GM18519 (cell line): ENCODE measurements at regions not wholly inside any gene's neighbourhood (a gene's known extent, or its start where the extent isn't known, plus 50 kb on each side); places are given as distances from the start of the nearest gene placed in this dataset.

ENCODE experiments used
- ATAC-seq: cut with Tn5 transposase; IDR thresholded peaks from one replicate; pipeline ENCODE4 v1.9.1; 2021; ENCODE audit warnings: mild to moderate bottlenecking, moderate library complexity; ENCODE audit not compliant: unreplicated experiment, low FRiP score

DNA sequence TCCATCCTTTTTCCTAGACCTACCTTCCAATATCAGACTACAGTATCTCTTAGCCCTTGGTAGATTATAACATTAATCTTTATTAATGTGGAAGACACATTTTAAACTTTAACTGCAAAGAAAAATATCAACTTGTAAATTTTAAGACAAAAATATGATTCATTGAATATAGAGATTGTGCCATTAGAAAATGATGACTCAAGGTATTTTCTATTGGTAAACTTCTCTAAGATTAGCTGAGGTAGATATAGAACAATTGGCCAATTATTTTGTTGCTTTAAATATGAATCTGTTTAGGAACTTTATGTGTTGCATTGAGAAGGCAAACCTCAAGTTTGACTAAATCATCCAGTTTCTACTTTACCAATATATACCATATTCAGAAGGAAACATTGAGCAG lies 604.7 kb downstream of the CBLN2 start:
- ATAC-seq, result no peak

DNA sequence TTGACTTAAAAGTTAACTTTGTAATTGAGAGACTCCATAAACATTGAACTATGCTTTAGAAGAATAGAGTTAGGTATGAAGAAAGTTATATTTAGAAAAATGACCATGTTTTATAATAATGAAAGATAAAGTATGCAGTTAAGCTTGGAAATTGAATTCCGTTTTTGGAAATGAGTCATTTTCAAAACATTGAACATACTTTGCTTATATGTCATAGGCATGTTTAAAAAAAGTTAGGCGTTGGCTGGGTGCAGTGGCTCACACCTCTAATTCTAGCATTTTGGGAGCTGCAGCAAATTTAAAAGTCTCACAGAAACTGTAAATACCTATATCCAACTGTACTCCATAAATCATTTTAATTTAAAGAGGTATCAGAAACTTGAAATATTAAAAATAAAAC lies 607.4 kb downstream of the CBLN2 start:
- no peak for ATAC-seq

DNA sequence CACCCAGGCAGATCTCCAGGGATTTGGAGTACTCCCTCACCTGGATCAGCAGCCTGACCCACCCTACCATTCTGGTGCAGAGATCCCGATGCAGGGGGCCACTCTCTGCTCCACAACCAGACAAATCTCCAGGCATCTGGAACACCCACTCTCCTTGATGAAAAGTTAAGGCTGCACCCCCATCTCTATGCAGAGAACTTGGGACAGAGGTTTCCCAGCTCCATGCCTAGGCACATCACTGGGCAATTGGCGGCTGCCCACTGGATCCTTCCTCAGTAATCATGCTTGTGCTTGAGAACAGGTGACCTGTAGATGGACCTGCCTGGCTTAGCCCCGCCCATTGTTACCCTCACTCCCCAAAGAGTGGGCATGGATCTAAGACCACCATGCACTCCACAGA lies 624.9 kb downstream of the CBLN2 start:
- ATAC-seq, result no peak

DNA sequence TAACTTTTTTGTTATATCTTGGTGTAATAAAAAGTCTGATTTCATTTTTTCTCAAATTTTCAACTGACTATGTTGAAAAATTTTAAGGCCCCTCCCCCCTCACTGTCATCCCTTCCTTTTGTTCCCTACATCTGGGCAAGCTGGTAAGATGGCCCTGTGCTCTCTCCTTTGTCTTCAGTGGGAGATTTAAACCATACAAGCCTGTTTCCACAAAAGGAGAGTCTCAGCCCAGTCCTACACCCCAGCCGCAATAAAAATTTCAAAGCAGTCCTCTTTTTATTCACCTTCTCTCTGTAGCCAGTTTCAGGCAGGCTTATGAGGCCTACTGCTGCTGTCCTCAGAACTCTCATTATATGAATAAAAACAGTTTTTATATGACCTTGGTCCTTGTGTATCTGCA lies 630.5 kb downstream of the CBLN2 start:
- no peak for ATAC-seq

DNA sequence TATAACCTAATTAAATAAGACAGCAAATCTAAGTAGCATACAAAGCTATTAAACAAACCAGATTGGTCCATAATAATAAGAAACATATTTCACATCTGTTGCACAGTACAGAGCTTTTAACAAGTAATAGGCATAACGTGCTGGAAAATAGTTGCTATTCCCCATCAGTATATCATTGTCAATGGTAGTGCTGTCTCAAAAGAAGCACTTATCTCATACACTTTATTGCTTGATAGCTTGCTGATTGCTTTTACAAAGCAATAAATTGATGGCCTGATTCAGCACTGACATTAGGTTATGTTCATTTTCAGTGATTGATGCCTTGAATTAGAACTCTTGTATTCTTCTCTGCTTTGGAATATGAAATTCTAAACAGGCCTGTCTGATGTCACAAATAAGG lies 641.7 kb downstream of the CBLN2 start:
- no peak for ATAC-seq

DNA sequence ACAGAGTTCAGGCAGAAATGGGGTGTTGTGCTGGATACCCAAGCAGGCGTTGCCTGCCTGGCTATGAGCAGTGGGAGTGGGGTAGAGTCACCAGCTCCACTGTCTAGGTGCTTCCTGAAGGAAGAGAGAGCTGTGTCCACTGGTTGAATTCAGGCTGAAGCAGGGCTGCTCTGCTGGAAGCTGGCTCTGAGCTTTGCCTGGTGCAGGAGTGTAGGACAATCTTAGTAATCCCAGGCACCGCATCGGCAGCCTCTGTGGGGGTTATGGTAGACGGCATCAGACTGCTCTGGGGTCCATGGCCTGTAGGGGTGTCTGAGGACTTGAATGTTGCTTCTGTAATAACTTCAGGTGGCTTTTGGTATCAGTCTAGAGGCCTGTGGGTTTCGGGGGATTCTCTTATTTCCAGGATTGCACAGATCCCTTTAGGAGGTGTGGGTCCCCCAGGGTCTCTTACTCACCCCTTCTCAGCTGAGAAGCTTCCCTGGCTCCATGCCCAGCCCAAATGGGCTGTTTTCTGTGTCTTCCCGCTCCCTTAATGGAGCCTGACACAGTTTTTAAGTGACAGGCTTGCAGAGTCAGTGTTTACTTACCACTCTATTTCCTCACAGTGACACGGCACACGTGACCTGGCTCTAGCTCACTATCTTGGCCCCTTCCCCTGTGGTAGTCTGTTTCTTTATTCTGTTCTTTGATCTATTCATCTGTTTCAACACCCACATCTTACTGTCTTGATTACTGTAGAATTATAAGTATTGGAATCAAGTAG lies 644.3 kb downstream of the CBLN2 start:
- no peak for ATAC-seq

DNA sequence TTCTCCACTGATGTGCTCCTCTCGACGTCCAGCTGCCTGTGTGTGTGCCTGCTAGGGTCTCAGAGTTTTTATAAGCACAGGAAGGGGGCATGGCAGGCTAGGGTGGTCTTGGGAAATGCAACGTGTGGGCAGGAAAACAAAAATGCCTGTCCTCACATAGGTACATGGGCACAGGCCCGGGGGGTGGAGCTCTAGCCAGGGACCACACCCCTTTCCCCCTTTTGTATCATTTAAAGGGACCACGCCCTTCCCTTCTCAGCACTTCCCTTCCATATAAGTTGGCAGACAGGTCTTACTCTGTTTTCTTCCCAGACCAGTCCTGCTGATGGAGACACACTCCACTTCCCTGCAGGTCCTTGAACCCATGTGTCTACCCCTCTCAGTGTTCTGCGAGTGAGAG lies 645.0 kb downstream of the CBLN2 start:
- ATAC-seq, result no peak

DNA sequence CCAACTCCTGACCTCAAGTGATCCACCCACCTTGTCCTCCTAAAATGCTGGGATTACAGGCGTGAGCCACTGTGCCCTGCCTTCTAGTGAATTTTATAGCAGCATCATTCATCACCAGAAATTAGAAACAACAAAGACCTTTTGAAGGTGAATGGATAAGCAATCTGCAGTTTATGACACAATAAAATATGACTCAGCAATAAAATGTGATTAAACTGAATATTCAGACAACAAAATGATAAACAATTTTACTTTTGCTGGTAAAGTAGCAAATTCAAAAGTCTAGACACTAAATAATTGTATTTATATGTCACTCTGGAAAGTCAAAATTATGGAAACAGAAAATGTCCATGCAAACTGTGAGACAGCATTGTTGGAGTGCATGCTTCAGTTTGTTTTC lies 656.6 kb downstream of the CBLN2 start:
- no peak for ATAC-seq

DNA sequence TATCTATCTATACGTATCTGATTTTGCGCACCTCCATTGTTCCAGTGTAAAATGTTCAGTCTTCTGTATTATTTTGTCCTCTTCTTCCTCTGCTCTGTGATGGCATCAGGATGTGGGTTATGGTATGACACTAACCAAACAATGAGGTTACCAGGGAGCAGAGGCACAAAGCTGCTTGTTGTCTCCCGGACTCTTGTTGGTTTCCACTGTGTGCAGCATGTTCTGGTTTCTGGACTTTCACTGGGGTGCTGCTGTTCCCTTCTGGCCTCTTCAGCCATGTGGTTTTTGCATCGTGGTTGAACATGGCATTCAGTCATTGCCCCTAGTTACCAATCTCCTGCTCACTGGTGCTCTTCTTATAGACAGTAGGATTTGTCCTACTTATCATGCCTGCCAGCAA lies 665.9 kb downstream of the CBLN2 start:
- no peak for ATAC-seq

DNA sequence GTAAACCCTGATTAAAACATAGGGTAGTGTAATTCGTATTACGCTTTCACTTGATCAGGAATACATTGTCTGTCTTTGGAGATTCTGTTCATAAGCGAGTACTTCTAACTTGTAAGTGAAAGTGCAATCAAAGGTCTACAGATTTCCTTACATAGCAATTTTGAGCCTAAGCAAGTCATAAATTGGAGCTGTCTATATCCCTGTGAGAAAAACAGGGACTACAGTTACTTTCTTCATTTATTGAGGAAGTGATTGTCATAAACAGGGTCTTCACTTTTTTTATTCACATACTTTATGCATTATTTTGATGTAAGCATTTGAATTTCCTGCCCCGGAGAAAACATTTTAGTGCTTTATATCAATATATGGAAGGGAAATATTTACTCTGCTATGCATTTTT lies 670.4 kb downstream of the CBLN2 start:
- ATAC-seq, result no peak

DNA sequence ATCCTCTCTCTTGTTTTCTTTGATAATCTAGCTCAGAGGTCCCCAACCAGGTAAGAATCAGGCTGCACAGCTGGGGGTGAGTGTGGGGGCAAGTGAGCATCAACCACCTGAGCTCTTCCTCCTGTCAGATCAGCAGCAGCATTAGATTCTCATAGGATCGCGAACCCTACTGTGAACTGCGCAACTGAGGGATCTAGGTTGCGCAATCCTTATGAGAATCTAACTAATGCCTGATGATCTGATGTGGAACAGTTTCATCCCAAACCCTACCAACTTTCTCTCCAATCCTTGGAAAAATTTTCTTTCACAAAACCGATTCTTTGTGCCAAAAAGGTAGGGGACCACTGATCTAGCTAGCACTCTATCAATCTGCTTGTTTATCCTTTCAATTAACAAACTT lies 678.3 kb downstream of the CBLN2 start:
- no peak for ATAC-seq

DNA sequence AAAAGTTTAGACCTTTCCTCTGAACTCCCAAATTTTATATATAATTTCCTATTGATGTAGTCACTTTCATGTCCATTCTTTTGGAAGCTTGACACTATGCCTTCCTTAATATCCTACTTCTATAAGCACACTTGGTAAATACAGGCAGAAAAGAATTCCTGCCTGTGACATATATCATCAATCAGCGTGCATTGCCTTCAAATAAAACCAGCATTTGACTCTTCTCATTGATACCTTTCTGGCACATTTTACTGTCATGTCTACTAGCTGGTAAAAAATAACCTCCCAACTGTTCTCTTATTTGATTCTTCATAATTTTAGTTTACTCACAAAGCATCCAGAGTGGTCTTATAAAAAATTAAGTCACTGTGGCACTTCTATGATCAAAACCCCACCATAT lies 693.5 kb downstream of the CBLN2 start:
- no peak for ATAC-seq

DNA sequence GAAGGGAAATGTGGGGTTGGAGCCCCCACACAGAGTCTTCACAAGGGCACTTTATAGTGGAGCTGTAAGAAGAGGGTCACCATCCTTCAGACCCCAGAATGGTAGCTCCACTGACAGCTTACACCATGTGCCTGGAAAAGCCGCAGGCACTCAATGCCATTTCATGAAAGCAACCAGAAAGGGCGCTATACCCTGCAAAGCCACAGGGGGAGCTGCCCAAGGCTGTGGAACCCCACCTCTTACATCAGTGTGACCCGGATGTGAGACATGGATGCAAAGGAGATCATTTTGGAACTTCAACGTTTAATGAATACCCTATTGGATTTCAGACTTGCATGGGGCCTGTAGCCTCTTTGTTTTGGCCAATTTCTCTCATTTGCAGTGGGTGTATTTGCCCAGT lies 694.7 kb downstream of the CBLN2 start:
- no peak for ATAC-seq

DNA sequence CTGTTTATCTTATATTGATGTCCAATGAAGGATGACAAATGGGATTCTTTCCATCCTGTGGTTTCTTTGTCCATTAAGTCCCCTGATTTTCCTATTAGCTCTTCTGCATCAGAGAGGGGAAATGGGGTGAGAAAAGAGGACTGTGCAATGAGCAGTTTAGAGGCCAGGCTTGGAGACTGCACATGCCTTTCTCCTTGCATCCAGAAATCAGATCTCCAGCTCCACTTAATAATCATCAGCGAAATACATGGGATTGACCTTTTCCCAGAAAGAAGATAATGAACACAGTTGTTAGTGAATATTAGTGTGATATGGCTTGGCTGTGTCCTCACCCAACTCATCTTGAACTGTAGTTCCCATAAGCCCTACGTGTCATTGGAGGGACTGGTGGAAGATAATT lies 697.4 kb downstream of the CBLN2 start:
- no peak for ATAC-seq

DNA sequence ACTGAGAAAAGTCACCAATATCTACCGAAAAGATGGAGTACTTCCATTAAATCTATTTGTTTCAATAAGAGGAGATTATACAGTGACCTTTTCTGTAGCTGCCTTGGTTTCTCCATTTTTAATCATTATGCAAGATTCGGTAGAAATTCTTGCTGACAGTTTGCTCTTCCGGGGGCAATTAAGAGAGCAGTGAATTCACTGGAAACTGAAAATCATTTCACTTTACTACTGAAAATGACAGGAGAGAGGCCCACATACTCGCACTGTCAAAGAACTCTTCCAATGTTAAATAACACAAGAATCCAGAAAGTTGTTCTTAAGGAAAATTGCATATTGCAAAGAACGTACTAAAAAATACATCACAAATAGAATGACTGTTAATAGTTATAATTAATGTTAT lies 699.3 kb downstream of the CBLN2 start:
- ATAC-seq, result no peak

DNA sequence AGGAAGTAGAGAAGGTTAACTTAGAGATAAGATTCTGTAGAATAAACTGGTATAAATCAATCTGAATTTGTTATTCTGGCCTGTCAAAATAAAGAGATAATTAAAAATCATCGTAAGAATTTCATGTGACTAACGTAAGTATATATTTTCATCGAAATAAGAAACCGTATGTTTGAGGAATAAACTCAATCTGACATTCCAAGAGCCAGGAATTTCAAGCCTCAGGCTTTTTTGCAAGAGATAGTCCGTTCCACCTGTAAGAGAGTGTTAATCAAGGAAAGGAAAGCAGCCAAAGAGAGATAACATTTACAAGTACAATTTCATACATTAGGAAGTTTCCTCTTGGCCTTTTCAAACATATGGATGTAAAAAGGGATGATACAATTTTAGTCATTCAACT lies 701.5 kb downstream of the CBLN2 start:
- no peak for ATAC-seq

DNA sequence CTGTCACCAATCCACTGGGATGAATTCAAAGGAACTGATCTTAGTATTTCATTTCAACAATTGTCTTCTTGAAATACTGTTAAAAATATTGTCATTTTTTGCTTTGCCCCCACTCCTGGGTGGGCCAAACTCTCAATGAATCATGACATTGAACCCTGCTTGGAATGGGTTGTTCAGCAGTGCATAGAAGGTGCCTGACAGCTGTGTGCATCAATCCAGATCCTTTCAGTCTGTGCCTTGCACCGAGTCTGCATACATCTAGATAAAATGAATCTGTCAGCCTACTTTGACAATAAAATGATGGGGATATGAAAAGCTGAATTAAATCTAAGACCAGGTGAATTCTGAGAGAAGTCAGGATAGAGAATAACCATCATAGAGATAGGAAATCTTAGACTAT lies 706.6 kb downstream of the CBLN2 start:
- no peak for ATAC-seq

DNA sequence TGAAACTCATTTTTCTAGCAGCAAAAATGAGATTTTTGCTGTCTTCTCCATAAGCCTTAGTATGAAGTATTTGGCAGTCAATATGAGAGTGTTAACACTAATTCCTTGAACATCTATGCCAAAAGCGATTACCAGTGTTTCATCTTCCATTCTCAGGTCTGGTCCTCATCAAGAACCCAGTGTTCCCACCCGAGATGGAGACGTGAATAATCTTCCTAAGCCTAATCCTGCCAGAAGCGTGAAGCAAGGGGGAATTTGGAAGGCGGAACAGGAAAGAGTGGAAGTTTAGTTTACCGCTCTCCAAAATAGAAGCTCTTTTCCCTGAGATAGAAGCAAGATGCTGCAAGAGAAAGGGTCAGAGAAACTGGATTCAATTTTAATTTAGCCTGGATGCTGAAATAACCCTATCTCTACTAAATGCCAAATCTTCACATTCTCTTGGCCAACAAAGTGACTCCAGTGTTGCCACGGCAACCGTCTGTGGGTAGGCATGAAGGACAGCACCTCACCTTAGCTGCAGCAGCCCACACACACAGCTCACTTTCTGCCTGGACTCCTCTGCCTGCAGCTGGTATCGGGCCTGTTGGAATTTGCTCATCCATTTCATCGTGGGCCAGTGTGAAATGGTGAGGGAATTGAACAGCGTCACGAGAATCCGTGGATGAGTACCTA lies 711.1 kb downstream of the CBLN2 start:
- no peak for ATAC-seq

DNA sequence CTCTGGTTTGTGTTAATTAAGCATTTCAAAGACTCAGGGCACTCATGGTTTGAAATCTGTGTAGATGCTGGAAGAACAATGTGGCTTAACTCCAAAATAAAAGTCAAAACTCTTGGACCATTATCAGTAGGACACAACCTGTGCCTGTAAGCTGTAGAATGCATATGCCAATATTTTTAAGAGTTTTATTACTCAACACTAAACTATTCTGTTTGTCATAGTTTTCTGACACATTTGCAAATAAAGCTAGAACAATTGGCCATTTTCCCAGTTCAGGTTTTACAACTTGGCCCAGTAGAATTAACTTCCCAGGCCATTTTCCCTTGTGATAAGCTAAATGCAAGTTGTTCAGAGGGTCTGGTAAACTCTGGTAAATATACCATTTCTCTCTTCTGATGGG lies 713.1 kb downstream of the CBLN2 start:
- ATAC-seq, result no peak

DNA sequence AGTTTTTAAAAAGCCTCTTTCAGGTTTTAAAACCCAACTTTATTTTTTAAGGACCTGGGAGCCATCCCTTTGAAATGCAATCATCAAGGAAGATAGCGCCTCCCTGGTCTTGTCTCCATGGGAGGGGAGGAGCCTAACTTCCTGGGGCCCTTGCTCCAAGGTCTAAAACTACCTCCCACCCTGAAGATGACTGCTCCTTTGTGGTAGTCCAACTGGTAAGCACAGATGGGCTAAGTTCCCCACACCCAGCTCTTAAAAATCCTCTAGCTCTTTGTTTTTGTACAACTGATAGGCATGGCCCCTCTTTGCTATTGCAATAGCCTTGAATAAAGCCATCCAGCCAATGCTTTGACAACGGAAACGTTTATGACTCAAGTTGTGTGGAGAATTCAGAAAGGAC lies 716.8 kb downstream of the CBLN2 start:
- no peak for ATAC-seq

DNA sequence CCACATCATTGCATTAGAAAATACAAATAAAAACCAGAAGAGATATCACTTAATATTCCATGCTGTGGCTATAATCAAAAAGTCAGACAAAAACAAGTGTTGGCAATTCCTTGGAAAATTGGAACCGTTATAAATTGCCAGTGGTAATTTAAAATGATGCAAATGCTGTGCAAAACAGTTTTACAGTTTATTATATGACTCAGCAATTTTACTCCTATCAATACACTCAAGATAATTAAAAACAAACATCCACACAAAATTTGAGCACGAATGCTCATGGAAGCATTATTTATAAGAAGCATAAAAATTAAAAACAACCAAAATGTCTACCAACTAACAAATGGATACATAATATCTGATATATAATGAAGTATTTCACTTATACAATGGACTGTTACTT lies 728.8 kb downstream of the CBLN2 start:
- no peak for ATAC-seq

DNA sequence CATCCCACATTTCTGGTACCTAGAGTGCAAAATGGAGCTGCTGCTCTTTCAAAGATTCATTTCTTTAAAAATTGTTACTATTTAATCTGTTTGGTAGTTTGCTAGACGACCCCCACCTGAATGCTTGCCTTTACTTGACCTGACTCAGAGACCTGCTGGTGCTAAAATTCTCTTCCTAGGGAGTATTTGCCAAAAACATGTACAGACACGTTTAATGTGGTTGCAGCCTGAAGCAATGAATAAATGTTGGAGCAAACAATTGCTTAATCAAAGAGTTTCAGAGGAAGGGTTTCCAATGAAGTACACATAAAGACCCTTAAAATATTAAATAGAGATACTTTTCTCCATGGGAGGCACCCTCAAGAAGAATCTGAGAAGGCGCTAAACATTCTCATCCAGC lies 734.4 kb downstream of the CBLN2 start:
- ATAC-seq, result no peak
